ENCODE measurements at regions not wholly inside any gene's neighbourhood (a gene's known extent, or its start where the extent isn't known, plus 50 kb on each side); places are given as distances from the start of the nearest gene placed in this dataset.

- Histone ChIP-seq H3K27me3 (ENCODE audit: control insufficient read depth, insufficient read depth, low read length) (peaks cover 7% of the 10 kb centered on the region), H3K4me1 (ENCODE audit: control insufficient read depth, insufficient read depth, low read length) (no peaks in the 10 kb centered on the region), H3K4me3 (ENCODE audit: low read length) (no peak overlapping the region), H3K9me3 (ENCODE audit: control insufficient read depth, low read depth, low read length) (no peaks in the 10 kb centered on the region), H3K36me3 (ENCODE audit: control insufficient read depth, insufficient read depth, low read length) (no peaks in the 10 kb centered on the region), H3K27ac (ENCODE audit: low read length) (no peak overlapping the region)
- DNase-seq: no peak
- no CpG with 5 or more reads among the region's 4 CpGs for WGBS (ENCODE audit: insufficient coverage, low lambda C conversion rate)
Observed at GRCh38 chr12:4223273-4223845, 50.2 kb upstream of the CCND2 start.

GRCh38 chr12:4221258-4221620 is 52.3 kb upstream of the CCND2 start:
- Histone ChIP-seq H3K27ac (ENCODE audit: low read length) (no peak overlapping the region), H3K36me3 (ENCODE audit: control insufficient read depth, insufficient read depth, low read length) (no peaks in the 10 kb centered on the region), H3K4me1 (ENCODE audit: control insufficient read depth, insufficient read depth, low read length) (no peaks in the 10 kb centered on the region), H3K4me3 (ENCODE audit: low read length) (no peak overlapping the region), H3K9me3 (ENCODE audit: control insufficient read depth, low read depth, low read length) (no peaks in the 10 kb centered on the region), H3K27me3 (ENCODE audit: control insufficient read depth, insufficient read depth, low read length) (peaks cover 7% of the 10 kb centered on the region)
- DNase-seq: no peak

- H3K4me3 ChIP-seq (ENCODE audit: low read length): no peak overlapping the region
- no peaks in the 10 kb centered on the region for H3K36me3 ChIP-seq (ENCODE audit: control insufficient read depth, insufficient read depth, low read length)
- H3K9me3 ChIP-seq (ENCODE audit: control insufficient read depth, low read depth, low read length): no peaks in the 10 kb centered on the region
- peaks cover 7% of the 10 kb centered on the region for H3K27me3 ChIP-seq (ENCODE audit: control insufficient read depth, insufficient read depth, low read length)
- DNase-seq: no peak
- H3K27ac ChIP-seq (ENCODE audit: low read length): no peak overlapping the region
- WGBS (ENCODE audit: insufficient coverage, low lambda C conversion rate): 100% methylated on average over 2 of the region's 7 CpGs
- H3K4me1 ChIP-seq (ENCODE audit: control insufficient read depth, insufficient read depth, low read length): no peaks in the 10 kb centered on the region
Observed at GRCh38 chr12:4220536-4221257, 52.9 kb upstream of the CCND2 start.

- Histone ChIP-seq H3K4me1 (ENCODE audit: control insufficient read depth, insufficient read depth, low read length) (no peaks in the 10 kb centered on the region), H3K4me3 (ENCODE audit: low read length) (no peak overlapping the region), H3K9me3 (ENCODE audit: control insufficient read depth, low read depth, low read length) (no peaks in the 10 kb centered on the region), H3K36me3 (ENCODE audit: control insufficient read depth, insufficient read depth, low read length) (no peaks in the 10 kb centered on the region), H3K27ac (ENCODE audit: low read length) (no peak overlapping the region), H3K27me3 (ENCODE audit: control insufficient read depth, insufficient read depth, low read length) (peaks cover 11% of the 10 kb centered on the region)
- 94% methylated on average over 4 of the region's 6 CpGs for WGBS (ENCODE audit: insufficient coverage, low lambda C conversion rate)
- no peak for DNase-seq
Observed at GRCh38 chr12:4217091-4217490, 56.5 kb upstream of the CCND2 start.

- DNase-seq: no peak
- Histone ChIP-seq H3K27ac (ENCODE audit: low read length) (no peak overlapping the region), H3K4me3 (ENCODE audit: low read length) (no peak overlapping the region), H3K9me3 (ENCODE audit: control insufficient read depth, low read depth, low read length) (no peaks in the 10 kb centered on the region), H3K36me3 (ENCODE audit: control insufficient read depth, insufficient read depth, low read length) (no peaks in the 10 kb centered on the region), H3K27me3 (ENCODE audit: control insufficient read depth, insufficient read depth, low read length) (peaks cover 11% of the 10 kb centered on the region), H3K4me1 (ENCODE audit: control insufficient read depth, insufficient read depth, low read length) (no peaks in the 10 kb centered on the region)
- 71% methylated on average over 1 of the region's 5 CpGs for WGBS (ENCODE audit: insufficient coverage, low lambda C conversion rate)
Observed at GRCh38 chr12:4216187-4216927, 57.2 kb upstream of the CCND2 start.

GRCh38 chr12:4215229-4216186 is 58.1 kb upstream of the CCND2 start:
- WGBS (ENCODE audit: insufficient coverage, low lambda C conversion rate): no CpG with 5 or more reads among the region's 18 CpGs
- DNase-seq: no peak
- Histone ChIP-seq H3K27me3 (ENCODE audit: control insufficient read depth, insufficient read depth, low read length) (peaks cover 11% of the 10 kb centered on the region), H3K36me3 (ENCODE audit: control insufficient read depth, insufficient read depth, low read length) (no peaks in the 10 kb centered on the region), H3K9me3 (ENCODE audit: control insufficient read depth, low read depth, low read length) (no peaks in the 10 kb centered on the region), H3K27ac (ENCODE audit: low read length) (no peak overlapping the region), H3K4me1 (ENCODE audit: control insufficient read depth, insufficient read depth, low read length) (no peaks in the 10 kb centered on the region), H3K4me3 (ENCODE audit: low read length) (no peak overlapping the region)

GRCh38 chr12:4214877-4215228 is 58.7 kb upstream of the CCND2 start:
- no peak overlapping the region for H3K4me3 ChIP-seq (ENCODE audit: low read length)
- H3K9me3 ChIP-seq (ENCODE audit: control insufficient read depth, low read depth, low read length): no peaks in the 10 kb centered on the region
- H3K27me3 ChIP-seq (ENCODE audit: control insufficient read depth, insufficient read depth, low read length): peaks cover 10% of the 10 kb centered on the region
- DNase-seq: no peak
- no peak overlapping the region for H3K27ac ChIP-seq (ENCODE audit: low read length)
- H3K36me3 ChIP-seq (ENCODE audit: control insufficient read depth, insufficient read depth, low read length): no peaks in the 10 kb centered on the region
- no peaks in the 10 kb centered on the region for H3K4me1 ChIP-seq (ENCODE audit: control insufficient read depth, insufficient read depth, low read length)
- WGBS (ENCODE audit: insufficient coverage, low lambda C conversion rate): no CpG with 5 or more reads among the region's 8 CpGs

GRCh38 chr12:4213471-4213870 is 60.1 kb upstream of the CCND2 start:
- no peak for DNase-seq
- Histone ChIP-seq H3K4me1 (ENCODE audit: control insufficient read depth, insufficient read depth, low read length) (no peaks in the 10 kb centered on the region), H3K4me3 (ENCODE audit: low read length) (no peak overlapping the region), H3K27me3 (ENCODE audit: control insufficient read depth, insufficient read depth, low read length) (peaks cover 9% of the 10 kb centered on the region), H3K36me3 (ENCODE audit: control insufficient read depth, insufficient read depth, low read length) (no peaks in the 10 kb centered on the region), H3K9me3 (ENCODE audit: control insufficient read depth, low read depth, low read length) (no peaks in the 10 kb centered on the region), H3K27ac (ENCODE audit: low read length) (no peak overlapping the region)
- no CpG with 5 or more reads among the region's 6 CpGs for WGBS (ENCODE audit: insufficient coverage, low lambda C conversion rate)

GRCh38 chr12:4212845-4213244 is 60.7 kb upstream of the CCND2 start:
- no CpG with 5 or more reads among the region's 2 CpGs for WGBS (ENCODE audit: insufficient coverage, low lambda C conversion rate)
- Histone ChIP-seq H3K27ac (ENCODE audit: low read length) (no peak overlapping the region), H3K4me3 (ENCODE audit: low read length) (no peak overlapping the region), H3K9me3 (ENCODE audit: control insufficient read depth, low read depth, low read length) (no peaks in the 10 kb centered on the region), H3K4me1 (ENCODE audit: control insufficient read depth, insufficient read depth, low read length) (no peaks in the 10 kb centered on the region), H3K27me3 (ENCODE audit: control insufficient read depth, insufficient read depth, low read length) (peaks cover 9% of the 10 kb centered on the region), H3K36me3 (ENCODE audit: control insufficient read depth, insufficient read depth, low read length) (no peaks in the 10 kb centered on the region)
- DNase-seq: no peak

GRCh38 chr12:4211372-4211771 is 62.2 kb upstream of the CCND2 start:
- H3K27ac ChIP-seq (ENCODE audit: low read length): no peak overlapping the region
- H3K9me3 ChIP-seq (ENCODE audit: control insufficient read depth, low read depth, low read length): no peaks in the 10 kb centered on the region
- peaks cover 9% of the 10 kb centered on the region for H3K27me3 ChIP-seq (ENCODE audit: control insufficient read depth, insufficient read depth, low read length)
- no peak overlapping the region for H3K4me3 ChIP-seq (ENCODE audit: low read length)
- no peaks in the 10 kb centered on the region for H3K36me3 ChIP-seq (ENCODE audit: control insufficient read depth, insufficient read depth, low read length)
- no CpG with 5 or more reads among the region's 10 CpGs for WGBS (ENCODE audit: insufficient coverage, low lambda C conversion rate)
- H3K4me1 ChIP-seq (ENCODE audit: control insufficient read depth, insufficient read depth, low read length): no peaks in the 10 kb centered on the region
- DNase-seq: no peak
